GM19023 (cell line): ENCODE measurements at regions not wholly inside any gene's neighbourhood (a gene's known extent, or its start where the extent isn't known, plus 50 kb on each side); places are given as distances from the start of the nearest gene placed in this dataset.

Experiments
- ATAC-seq: cut with Tn5 transposase; IDR thresholded peaks from one replicate; pipeline ENCODE4 v1.9.1; 2021; ENCODE audit warnings: mild to moderate bottlenecking, moderate library complexity; ENCODE audit not compliant: unreplicated experiment

- ATAC-seq: no peak
These were observed 148.8 kb downstream of the CCNG2 start for GRCh38 chr4:77305766-77306165.

GRCh38 chr4:77306496-77306895 lies 149.5 kb downstream of the CCNG2 start:
- ATAC-seq: no peak

GRCh38 chr4:77308843-77309242 lies 151.8 kb downstream of the CCNG2 start:
- no peak for ATAC-seq

GRCh38 chr4:77309496-77309895 lies 152.5 kb downstream of the CCNG2 start:
- no peak for ATAC-seq

GRCh38 chr4:77310931-77311330 lies 153.9 kb downstream of the CCNG2 start:
- no peak for ATAC-seq

- no peak for ATAC-seq
These were observed 157.7 kb downstream of the CCNG2 start for GRCh38 chr4:77314697-77315096.

GRCh38 chr4:77327151-77327550 lies 170.1 kb downstream of the CCNG2 start:
- ATAC-seq: no peak

GRCh38 chr4:77332696-77333270 lies 175.8 kb downstream of the CCNG2 start:
- no peak for ATAC-seq

GRCh38 chr4:77336411-77337142 lies 179.6 kb downstream of the CCNG2 start:
- ATAC-seq: no peak

- no peak for ATAC-seq
These were observed 185.3 kb downstream of the CCNG2 start for GRCh38 chr4:77342170-77342810.

- ATAC-seq: no peak
These were observed 187.0 kb downstream of the CCNG2 start for GRCh38 chr4:77344001-77344400.

GRCh38 chr4:77344784-77345183 lies 187.8 kb downstream of the CCNG2 start:
- ATAC-seq: no peak

- no peak for ATAC-seq
These were observed 190.5 kb downstream of the CCNG2 start for GRCh38 chr4:77347351-77347966.

GRCh38 chr4:77348815-77349214 lies 191.8 kb downstream of the CCNG2 start:
- no peak for ATAC-seq

GRCh38 chr4:77349364-77349763 lies 192.4 kb downstream of the CCNG2 start:
- ATAC-seq: no peak

- ATAC-seq: no peak
These were observed 192.8 kb downstream of the CCNG2 start for GRCh38 chr4:77349796-77350195.

GRCh38 chr4:77352192-77352591 lies 195.2 kb downstream of the CCNG2 start:
- no peak for ATAC-seq

GRCh38 chr4:77353724-77354315 lies 196.8 kb downstream of the CCNG2 start:
- peak; percentile 53 for ATAC-seq

GRCh38 chr4:77354550-77354949 lies 197.5 kb downstream of the CCNG2 start:
- ATAC-seq: no peak

GRCh38 chr4:77355731-77356130 lies 198.7 kb downstream of the CCNG2 start:
- ATAC-seq: no peak

- ATAC-seq: no peak
These were observed 201.4 kb downstream of the CCNG2 start for GRCh38 chr4:77358315-77358928.
